Astrocyte (in vitro differentiated cells and primary cell): ENCODE measurements at regions not wholly inside any gene's neighbourhood (a gene's known extent, or its start where the extent isn't known, plus 50 kb on each side); places are given as distances from the start of the nearest gene placed in this dataset.

Source experiments
- EZH2 ChIP-seq: IDR thresholded peaks from 2 replicates; pipeline ENCODE4 v1.6.1; 2012; ENCODE audit warnings: mild to moderate bottlenecking, low read length, inconsistent platforms; ENCODE audit not compliant: insufficient read depth
- TF ChIP-seq, protein P1 (sequence below): IDR thresholded peaks from 2 replicates; pipeline ENCODE4 v1.5.1; 2011; ENCODE audit warnings: low read depth, mild to moderate bottlenecking, inconsistent platforms, low read length, moderate library complexity; ENCODE audit not compliant: insufficient read depth

DNA sequence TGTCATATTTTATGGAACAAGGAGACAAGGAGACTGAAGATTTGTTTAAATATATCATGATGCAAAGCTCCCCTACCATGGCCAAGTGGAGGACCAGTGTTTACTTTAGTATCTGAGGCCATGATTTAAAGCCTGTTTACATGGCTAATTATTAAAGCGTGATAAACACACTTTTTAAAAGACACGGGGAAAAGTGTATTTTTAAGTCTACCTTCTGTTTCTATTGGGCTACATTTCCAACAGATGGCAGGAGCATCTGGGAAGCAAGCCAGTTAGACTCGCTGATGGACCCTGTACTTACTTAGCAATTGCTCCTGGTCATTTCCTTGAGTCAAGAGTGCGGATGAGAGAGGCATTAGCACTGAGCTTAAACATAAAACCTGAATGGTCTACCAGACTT is 480.3 kb upstream of the SEMA6A start:
- TF ChIP-seq, protein P1, sequence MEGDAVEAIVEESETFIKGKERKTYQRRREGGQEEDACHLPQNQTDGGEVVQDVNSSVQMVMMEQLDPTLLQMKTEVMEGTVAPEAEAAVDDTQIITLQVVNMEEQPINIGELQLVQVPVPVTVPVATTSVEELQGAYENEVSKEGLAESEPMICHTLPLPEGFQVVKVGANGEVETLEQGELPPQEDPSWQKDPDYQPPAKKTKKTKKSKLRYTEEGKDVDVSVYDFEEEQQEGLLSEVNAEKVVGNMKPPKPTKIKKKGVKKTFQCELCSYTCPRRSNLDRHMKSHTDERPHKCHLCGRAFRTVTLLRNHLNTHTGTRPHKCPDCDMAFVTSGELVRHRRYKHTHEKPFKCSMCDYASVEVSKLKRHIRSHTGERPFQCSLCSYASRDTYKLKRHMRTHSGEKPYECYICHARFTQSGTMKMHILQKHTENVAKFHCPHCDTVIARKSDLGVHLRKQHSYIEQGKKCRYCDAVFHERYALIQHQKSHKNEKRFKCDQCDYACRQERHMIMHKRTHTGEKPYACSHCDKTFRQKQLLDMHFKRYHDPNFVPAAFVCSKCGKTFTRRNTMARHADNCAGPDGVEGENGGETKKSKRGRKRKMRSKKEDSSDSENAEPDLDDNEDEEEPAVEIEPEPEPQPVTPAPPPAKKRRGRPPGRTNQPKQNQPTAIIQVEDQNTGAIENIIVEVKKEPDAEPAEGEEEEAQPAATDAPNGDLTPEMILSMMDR = no peak
- no peak for TF ChIP-seq EZH2
